GM12872 (cell line): ENCODE measurements at regions not wholly inside any gene's neighbourhood (a gene's known extent, or its start where the extent isn't known, plus 50 kb on each side); places are given as distances from the start of the nearest gene placed in this dataset.

Experiments
- TF ChIP-seq, protein P1 (sequence below): IDR thresholded peaks from 3 replicates; pipeline ENCODE4 v1.5.1; 2011; ENCODE audit warnings: low read depth, mild to moderate bottlenecking, low read length, moderate library complexity; ENCODE audit not compliant: insufficient read depth

- TF ChIP-seq, protein P1, sequence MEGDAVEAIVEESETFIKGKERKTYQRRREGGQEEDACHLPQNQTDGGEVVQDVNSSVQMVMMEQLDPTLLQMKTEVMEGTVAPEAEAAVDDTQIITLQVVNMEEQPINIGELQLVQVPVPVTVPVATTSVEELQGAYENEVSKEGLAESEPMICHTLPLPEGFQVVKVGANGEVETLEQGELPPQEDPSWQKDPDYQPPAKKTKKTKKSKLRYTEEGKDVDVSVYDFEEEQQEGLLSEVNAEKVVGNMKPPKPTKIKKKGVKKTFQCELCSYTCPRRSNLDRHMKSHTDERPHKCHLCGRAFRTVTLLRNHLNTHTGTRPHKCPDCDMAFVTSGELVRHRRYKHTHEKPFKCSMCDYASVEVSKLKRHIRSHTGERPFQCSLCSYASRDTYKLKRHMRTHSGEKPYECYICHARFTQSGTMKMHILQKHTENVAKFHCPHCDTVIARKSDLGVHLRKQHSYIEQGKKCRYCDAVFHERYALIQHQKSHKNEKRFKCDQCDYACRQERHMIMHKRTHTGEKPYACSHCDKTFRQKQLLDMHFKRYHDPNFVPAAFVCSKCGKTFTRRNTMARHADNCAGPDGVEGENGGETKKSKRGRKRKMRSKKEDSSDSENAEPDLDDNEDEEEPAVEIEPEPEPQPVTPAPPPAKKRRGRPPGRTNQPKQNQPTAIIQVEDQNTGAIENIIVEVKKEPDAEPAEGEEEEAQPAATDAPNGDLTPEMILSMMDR: no peak
These were observed 337.8 kb upstream of the CDH5 start for GRCh38 chr16:66028510-66029216.

GRCh38 chr16:66026787-66027330 lies 339.6 kb upstream of the CDH5 start:
- TF ChIP-seq, protein P1: no peak

DNA sequence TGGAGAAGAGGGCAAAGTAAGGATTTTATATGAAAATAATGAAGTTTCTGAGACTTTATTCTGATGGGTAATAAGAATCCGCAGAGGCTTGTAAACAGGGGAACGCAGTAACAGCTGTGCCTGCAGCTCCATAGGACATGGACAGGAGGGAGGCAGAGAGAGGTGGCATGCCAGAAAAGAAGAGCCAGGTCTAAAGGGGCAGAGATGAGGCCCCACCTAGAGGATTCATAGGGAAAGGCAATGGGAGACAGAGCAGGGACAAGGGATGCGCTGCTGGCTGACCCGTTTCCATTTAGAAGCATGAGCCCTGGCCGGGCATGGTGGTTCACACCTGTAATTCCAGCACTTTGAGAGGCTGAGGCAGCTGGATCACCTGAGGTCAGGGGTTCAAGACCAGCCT lies 340.3 kb upstream of the CDH5 start:
- TF ChIP-seq, protein P1: no peak

DNA sequence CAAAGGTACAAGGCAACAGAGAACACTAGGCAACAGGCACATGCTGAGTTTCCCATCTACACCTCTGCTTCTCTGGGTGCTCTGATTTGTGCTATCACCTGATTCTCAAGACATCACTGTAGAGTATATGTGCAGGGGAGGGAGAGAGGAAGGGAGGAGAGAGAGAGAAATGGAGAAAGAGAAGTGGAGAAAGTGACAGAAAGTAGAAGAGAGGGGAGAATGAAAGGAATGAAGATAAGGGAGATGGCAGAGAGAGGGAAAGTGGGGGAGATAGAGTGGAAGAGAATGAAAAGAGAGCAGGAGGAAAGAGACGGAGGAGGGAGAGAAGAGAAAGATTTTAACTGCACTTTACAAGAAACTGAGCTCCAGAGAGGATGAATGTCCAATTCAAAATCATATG lies 340.7 kb upstream of the CDH5 start:
- TF ChIP-seq, protein P1: no peak

DNA sequence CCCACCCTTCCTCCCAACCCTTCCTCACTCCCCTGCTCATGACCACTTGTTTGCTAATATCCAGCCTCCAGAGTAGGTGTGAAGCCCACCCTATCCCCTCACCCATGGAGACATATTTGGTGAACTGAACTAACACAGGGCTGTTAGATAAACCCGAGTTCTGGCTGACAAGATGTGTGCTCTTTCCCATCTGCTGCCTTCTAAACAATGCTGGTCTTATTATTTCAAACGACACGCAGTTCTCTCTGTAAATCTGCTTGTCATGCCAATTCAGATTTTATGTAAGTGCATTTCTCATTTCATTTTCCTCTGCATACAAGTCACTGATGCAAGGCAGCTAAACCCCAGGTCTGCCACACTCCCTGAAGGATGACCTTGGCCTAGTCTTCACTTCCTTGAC lies 343.0 kb upstream of the CDH5 start:
- TF ChIP-seq, protein P1: no peak

GRCh38 chr16:66020642-66021041 lies 345.8 kb upstream of the CDH5 start:
- TF ChIP-seq, protein P1: no peak

GRCh38 chr16:66020046-66020445 lies 346.4 kb upstream of the CDH5 start:
- TF ChIP-seq, protein P1: no peak

DNA sequence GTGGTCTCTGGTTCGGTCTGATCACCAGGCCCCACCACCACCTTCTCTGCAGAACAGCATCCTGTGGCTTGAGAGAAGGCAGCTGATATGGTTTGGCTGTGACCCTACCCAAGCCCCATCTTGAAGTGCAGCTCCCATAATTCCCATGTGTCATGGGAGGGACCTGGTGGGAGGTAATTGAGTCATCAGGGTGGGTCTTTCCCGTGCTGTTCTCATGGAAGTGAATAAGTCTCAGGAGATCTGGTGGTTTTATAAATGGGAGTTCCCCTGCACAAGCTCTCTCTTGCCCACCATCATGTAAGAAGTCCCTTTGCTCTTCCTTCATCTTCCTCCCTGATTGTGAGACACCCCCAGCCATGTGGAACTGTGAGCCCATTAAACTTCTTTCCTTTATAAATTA lies 352.3 kb upstream of the CDH5 start:
- TF ChIP-seq, protein P1: no peak
